IPS DF 6.9 (cell line): ENCODE measurements at regions not wholly inside any gene's neighbourhood (a gene's known extent, or its start where the extent isn't known, plus 50 kb on each side); places are given as distances from the start of the nearest gene placed in this dataset.

Experiments used
- DNase-seq: peaks from one replicate; pipeline ENCODE4 v3.0.0-alpha.2; 2013; ENCODE audit warnings: low read depth, low spot score
- H3K27ac ChIP-seq: one replicate; pipeline ENCODE4 v1.5.1; 2013; ENCODE audit warnings: low read length, control low read depth
- H3K27me3 ChIP-seq: 2 replicates; pipeline ENCODE4 v1.6.1; 2013; ENCODE audit warnings: mild to moderate bottlenecking, low read length; ENCODE audit not compliant: control insufficient read depth, insufficient read depth
- H3K36me3 ChIP-seq: 2 replicates; pipeline ENCODE4 v1.6.1; 2013; ENCODE audit warnings: low read length; ENCODE audit not compliant: control insufficient read depth, insufficient read depth
- H3K4me1 ChIP-seq: 2 replicates; pipeline ENCODE4 v1.6.1; 2013; ENCODE audit warnings: low read length; ENCODE audit not compliant: control insufficient read depth, insufficient read depth
- H3K4me3 ChIP-seq: 2 replicates; pipeline ENCODE4 v1.5.1; 2013; ENCODE audit warnings: mild to moderate bottlenecking, low read length
- H3K9me3 ChIP-seq: 2 replicates; pipeline ENCODE4 v1.6.1; 2013; ENCODE audit warnings: low read length, inconsistent platforms; ENCODE audit not compliant: control insufficient read depth, insufficient read depth
- WGBS: extraction: QIAGEN DNeasy Blood & Tissue Kit; methylation state at CpG from one replicate; pipeline ENCODE4 v1.1.7; 2013; ENCODE audit warnings: mixed read lengths, missing lambda C conversion rate; ENCODE audit not compliant: insufficient read length, insufficient coverage; 5-methylcytosine and 5-hydroxymethylcytosine counted together

DNA sequence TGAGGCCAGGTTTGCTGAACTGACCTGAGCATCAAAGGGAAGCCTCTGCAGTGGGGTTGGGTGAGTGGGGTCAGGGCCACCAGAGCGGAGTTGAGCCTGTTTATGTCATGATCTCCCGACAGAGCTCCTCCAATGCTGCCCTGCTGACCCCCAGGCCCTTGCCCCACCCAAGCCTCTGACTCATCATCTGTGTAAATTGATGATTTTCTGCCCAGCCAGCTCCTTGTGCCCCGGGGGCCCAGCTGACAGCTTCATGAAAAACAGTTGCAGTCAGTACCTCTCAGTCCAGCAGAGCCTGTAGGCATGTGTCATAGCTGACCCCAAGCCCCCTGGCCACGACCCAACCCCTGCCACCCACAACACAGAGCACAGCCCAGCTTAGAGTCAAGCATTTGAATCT, 134.9 kb downstream of the CCT6B start:
- no peak for DNase-seq

DNA sequence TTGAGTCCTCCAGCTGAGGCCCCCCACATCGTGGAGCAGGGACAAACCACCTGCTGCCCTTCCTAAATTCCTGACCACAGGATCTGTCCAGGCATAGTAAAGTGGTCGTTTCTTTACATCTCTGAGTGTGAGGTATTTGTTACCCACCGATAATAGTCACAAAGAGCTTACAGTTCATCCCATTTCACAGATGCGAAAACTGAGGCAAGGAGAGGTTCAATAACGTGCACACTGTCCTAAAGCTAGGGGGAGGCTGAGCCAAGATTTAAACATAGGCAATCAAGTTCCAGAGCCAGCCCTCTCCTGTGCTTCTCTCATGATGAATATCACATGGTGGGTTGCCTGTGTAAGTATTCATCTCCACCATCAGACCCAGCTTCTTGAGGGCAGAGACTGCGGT, 135.4 kb downstream of the CCT6B start:
- no peaks in the 10 kb centered on the region; the same call in 1 of the 2 replicates for H3K27me3 ChIP-seq
- no peaks in the 10 kb centered on the region for H3K36me3 ChIP-seq
- no peak overlapping the region for H3K4me3 ChIP-seq
- H3K27ac ChIP-seq: no peak overlapping the region
- WGBS: no CpG with 5 or more reads among the region's 6 CpGs
- H3K4me1 ChIP-seq: peaks cover 2% of the 10 kb centered on the region
- no peaks in the 10 kb centered on the region for H3K9me3 ChIP-seq
- no peak for DNase-seq

More for the DNA sequence above, 134.9 kb downstream of the CCT6B start:
- WGBS: no CpG with 5 or more reads among the region's 4 CpGs
- Histone ChIP-seq H3K9me3 (no peaks in the 10 kb centered on the region), H3K27me3 (no peaks in the 10 kb centered on the region; the same call in 1 of the 2 replicates), H3K27ac (no peak overlapping the region), H3K4me1 (no peaks in the 10 kb centered on the region), H3K36me3 (no peaks in the 10 kb centered on the region), H3K4me3 (no peak overlapping the region)

DNA sequence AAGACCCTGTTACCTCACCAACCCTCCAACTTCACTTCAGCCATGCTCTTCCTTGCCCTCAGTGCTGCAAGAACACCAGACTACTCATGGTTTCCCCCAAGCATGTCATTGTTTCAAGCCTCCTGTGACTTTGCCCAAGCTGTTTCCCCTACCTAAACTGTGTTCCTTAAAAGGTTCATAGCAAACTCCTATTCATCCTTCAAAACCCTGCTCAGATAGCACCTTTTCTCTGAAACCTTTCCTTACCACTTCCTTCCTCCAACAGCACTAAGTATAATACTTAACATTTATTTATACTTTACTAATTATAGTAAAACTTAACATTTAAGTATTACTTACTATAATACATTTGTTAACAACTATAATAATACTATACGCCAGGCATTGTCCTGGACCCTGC, 136.2 kb downstream of the CCT6B start:
- H3K36me3 ChIP-seq: no peaks in the 10 kb centered on the region
- H3K27me3 ChIP-seq: no peaks in the 10 kb centered on the region; the same call in 1 of the 2 replicates
- DNase-seq: no peak
- no peak overlapping the region for H3K27ac ChIP-seq
- no peaks in the 10 kb centered on the region for H3K9me3 ChIP-seq
- peaks cover 4% of the 10 kb centered on the region for H3K4me1 ChIP-seq
- WGBS: no CpG with 5 or more reads among the region's 1 CpG
- H3K4me3 ChIP-seq: no peak overlapping the region

DNA sequence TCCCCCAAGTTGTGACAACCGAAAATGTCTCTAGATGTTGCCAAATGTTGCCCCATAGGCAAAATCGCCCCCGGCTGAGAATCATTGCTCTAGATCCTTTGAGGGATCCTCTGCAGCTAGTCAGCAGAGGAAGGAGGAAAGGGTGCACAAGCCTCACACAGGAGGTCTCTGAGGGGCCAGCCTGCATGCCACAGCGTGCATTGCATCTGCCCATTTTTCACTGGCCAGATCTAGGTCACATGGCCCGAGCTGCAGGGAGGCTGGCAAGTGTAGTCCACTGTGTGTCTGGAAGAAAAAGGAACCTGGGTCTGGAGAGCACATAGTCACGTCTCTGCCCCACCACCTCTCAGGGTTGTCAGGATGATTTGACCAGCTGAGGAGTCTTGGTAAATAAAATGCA, 138.2 kb downstream of the CCT6B start:
- Histone ChIP-seq H3K27me3 (no peaks in the 10 kb centered on the region; the same call in 1 of the 2 replicates), H3K36me3 (no peaks in the 10 kb centered on the region), H3K27ac (no peak overlapping the region), H3K9me3 (no peaks in the 10 kb centered on the region), H3K4me3 (no peak overlapping the region), H3K4me1 (peaks cover 4% of the 10 kb centered on the region)
- no CpG with 5 or more reads among the region's 6 CpGs for WGBS
- DNase-seq: no peak

DNA sequence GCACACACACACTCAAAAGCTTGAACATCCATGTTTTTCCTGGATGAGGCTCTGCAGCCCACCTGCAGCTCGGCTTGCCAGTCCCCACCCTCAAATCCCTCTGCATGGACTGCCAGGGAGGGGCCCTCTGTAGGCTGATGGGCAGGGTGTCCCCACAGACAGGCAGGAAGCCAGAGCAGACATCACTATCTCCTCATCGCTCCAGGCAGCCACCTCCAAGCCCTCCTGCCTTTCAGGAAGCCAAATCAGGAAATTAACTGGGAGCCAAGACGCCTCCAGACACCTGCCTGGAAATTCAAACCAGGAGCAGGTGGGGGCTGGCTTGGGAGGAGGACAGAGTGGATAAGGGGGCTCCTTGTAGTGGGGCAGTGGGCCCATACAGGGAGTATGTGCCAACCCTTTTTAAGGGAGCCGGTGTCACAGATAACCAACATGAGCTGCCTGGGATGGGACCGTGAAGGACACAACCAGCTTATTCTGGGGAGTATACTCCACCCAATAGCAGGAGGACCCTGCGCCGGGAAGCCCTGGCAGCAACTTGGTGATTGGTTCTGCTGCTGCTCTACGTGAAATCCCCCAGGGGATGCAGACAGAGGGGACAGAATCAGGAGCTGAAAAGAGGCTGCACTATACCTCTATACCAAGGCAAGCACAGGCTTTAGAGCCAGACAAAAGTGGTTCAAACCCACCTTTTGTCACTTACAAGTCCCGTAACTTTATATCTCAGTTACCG, 139.1 kb downstream of the CCT6B start:
- Histone ChIP-seq H3K27me3 (no peaks in the 10 kb centered on the region; the same call in 1 of the 2 replicates), H3K36me3 (no peaks in the 10 kb centered on the region), H3K27ac (no peak overlapping the region), H3K9me3 (no peaks in the 10 kb centered on the region), H3K4me3 (no peak overlapping the region), H3K4me1 (peaks cover 4% of the 10 kb centered on the region)
- DNase-seq: no peak
- no CpG with 5 or more reads among the region's 10 CpGs for WGBS

DNA sequence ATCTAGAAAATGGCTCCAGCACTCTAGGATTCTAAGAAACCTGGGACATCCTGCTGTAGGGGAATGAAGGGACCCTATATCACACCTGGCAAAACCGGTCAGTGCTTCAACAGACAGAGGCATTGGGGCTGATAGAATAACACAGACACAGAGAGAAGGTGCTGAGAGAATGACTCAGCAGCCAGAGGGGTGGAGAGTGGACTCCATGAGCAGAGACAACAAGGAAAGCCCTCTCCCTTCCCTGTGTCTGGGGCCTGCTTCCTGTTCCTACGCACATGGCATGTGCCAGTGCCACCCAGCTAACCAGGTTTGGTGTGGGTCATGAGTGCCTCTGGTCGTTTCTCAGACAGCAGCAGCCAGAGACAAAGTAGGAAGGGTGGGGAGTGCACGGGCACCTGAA, 140.3 kb downstream of the CCT6B start:
- no peak for DNase-seq
- no peak overlapping the region for H3K4me3 ChIP-seq
- H3K36me3 ChIP-seq: no peaks in the 10 kb centered on the region
- no peaks in the 10 kb centered on the region; the same call in 1 of the 2 replicates for H3K27me3 ChIP-seq
- no peak overlapping the region for H3K27ac ChIP-seq
- peaks cover 4% of the 10 kb centered on the region for H3K4me1 ChIP-seq
- WGBS: no CpG with 5 or more reads among the region's 4 CpGs
- no peaks in the 10 kb centered on the region for H3K9me3 ChIP-seq

DNA sequence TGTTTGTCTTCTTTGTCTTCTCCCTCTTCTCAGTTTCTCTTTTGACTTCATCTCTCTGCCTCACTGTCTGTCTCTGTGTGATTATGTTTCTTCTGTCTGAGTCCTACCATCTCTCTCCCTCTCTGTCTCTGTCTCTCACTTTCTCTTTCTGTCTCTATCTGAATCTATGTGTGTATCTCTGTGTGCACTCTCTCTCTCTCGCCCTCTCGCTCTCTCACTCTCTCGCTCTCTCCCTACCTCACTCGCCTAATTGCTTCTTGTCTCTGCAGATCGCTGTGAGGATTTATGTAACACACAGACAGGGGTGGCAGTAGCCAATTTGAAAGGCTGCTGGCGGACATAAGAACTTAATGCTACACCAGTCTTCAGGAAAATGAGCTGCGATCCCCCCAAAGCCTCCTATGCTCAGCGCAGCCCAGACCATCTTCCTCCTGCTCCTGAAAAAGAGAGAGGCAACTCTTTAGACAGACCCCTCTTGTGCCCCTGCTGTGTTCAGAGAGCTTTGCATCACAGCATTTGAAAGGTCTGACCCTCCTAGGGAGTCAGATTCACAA, 140.9 kb downstream of the CCT6B start:
- no peak overlapping the region for H3K4me3 ChIP-seq
- WGBS: no CpG with 5 or more reads among the region's 8 CpGs
- no peak for DNase-seq

DNA sequence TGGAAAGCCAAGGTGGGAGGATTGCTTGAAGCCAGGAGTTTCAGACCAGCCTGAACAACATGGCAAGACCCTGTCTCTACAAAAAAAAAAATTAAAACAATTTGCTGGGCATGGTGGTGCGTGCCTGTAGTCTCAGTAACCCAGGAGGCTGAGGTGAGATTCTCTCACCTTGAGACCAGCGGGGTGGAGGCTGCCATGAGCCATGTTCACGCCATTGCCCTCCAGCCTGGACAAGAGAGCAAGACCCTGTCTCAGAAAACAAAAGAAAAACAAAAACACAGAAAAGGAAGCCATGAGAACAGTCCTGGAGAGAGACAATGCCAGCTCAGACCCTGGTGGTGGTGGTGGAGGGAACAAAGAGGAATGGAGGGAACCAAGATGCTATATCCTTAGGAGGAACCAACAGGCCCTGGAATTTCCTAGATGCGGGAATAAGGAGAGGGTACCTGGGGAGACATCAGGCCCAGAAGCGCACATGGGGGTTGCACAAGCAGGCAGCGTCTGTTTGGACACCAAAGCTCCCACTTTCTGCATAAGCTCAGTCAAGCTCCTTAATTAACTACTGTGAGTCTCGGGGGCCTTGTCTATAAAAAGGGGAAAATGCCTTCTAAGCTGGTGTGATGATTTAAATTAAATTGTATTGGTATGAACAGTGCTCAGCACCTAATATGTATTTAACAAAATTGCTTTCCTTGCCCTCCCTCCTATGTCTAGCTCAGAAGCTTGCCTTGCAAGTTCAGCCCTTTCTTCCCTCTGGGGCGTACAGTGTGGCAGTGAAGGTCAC, 143.8 kb downstream of the CCT6B start:
- H3K4me1 ChIP-seq: peaks cover 4% of the 10 kb centered on the region
- H3K9me3 ChIP-seq: no peaks in the 10 kb centered on the region
- H3K4me3 ChIP-seq: no peak overlapping the region
- no CpG with 5 or more reads among the region's 8 CpGs for WGBS
- H3K36me3 ChIP-seq: no peaks in the 10 kb centered on the region
- H3K27ac ChIP-seq: no peak overlapping the region
- H3K27me3 ChIP-seq: no peaks in the 10 kb centered on the region; the same call in 1 of the 2 replicates
- DNase-seq: no peak

More for the DNA sequence above, 140.9 kb downstream of the CCT6B start:
- Histone ChIP-seq H3K27me3 (no peaks in the 10 kb centered on the region; the same call in 1 of the 2 replicates), H3K4me1 (peaks cover 4% of the 10 kb centered on the region), H3K36me3 (no peaks in the 10 kb centered on the region), H3K27ac (no peak overlapping the region), H3K9me3 (no peaks in the 10 kb centered on the region)

DNA sequence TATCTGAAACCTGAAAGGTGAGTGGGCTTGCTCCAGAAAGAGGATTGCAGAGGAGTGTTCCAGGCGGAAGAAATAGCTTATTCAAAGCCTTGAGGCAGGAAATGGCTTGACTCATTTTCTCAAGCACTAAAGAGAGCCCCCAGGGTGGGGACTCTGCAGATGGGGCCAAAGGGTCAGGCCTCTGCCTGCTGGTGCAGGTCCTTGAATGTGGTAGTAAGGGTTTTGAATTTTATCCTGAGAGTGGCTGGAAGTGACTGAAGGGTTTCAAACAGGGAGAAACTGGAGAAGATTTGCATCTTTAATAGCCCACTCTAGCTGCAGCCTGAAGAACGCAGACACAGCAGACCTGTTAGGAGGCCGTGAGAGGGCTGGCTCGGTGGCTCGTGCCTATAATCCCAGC, 144.4 kb downstream of the CCT6B start:
- no peaks in the 10 kb centered on the region; the same call in 1 of the 2 replicates for H3K27me3 ChIP-seq
- H3K4me1 ChIP-seq: peaks cover 4% of the 10 kb centered on the region
- no CpG with 5 or more reads among the region's 5 CpGs for WGBS
- no peaks in the 10 kb centered on the region for H3K9me3 ChIP-seq
- no peak for DNase-seq
- H3K4me3 ChIP-seq: no peak overlapping the region
- no peaks in the 10 kb centered on the region for H3K36me3 ChIP-seq
- H3K27ac ChIP-seq: no peak overlapping the region

DNA sequence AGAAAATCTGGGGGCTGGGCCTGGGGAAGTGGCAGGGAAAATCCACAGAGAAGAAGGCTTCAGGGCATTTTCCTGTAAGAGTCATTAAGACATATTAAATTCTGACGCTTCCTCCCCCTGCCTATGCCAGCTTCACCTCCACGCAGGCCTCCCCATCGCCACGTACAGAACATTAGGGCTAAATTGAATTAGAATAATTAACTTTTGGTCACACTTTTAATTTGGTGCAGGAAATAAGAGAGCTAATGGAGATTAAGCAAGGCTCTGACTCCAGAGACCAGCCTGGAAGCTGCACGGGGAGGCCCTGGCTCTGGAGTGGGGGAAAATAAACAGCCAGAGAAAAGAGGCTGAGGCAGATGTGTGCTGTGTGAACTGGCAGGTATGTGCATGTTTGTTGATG, 148.0 kb downstream of the CCT6B start:
- Histone ChIP-seq H3K27ac (no peak overlapping the region), H3K4me3 (no peak overlapping the region), H3K36me3 (no peaks in the 10 kb centered on the region), H3K27me3 (no peaks in the 10 kb centered on the region), H3K9me3 (no peaks in the 10 kb centered on the region), H3K4me1 (no peaks in the 10 kb centered on the region)
- WGBS: no CpG with 5 or more reads among the region's 5 CpGs
- DNase-seq: no peak
